Right lobe of liver (tissue), 4 donors: ENCODE measurements at regions not wholly inside any gene's neighbourhood (a gene's known extent, or its start where the extent isn't known, plus 50 kb on each side); places are given as distances from the start of the nearest gene placed in this dataset.

ENCODE experiments used
- CTCF ChIP-seq, 4 donors: fragments of 200-600 bp in 3 of 4; fragments of 450-650 bp in 1 of 4; IDR thresholded peaks; one replicate each; pipeline versions ENCODE4 v1.5.1 to v1.8.0; 2016 to 2022; ENCODE audit warnings: antibody characterized with exemption in 4 of 4, mild to moderate bottlenecking in 2 of 4
- POLR2A ChIP-seq: fragments of 450-650 bp; IDR thresholded peaks from one replicate; pipeline ENCODE4 v1.6.1; 2017; ENCODE audit warnings: antibody characterized with exemption, mild to moderate bottlenecking
- donor health status: DM: no; HTN: no; CAD: no.
- donor health status: DM: no; HTN: no; CAD: no.
- donor health status: DM: no; HTN: yes; CAD: no.

GRCh38 chr5:24391816-24392215, 253.0 kb downstream of the CDH10 start:
- no peak for TF ChIP-seq CTCF (IDR thresholded peaks at IDR 0.05)
- no peak for TF ChIP-seq POLR2A
